ENCODE measurements at regions not wholly inside any gene's neighbourhood (a gene's known extent, or its start where the extent isn't known, plus 50 kb on each side); places are given as distances from the start of the nearest gene placed in this dataset.

- DNase-seq = peak; percentile 31
These were observed 76.7 kb downstream of the TRIM29 start for GRCh38 chr11:120061036-120061760.

GRCh38 chr11:120060512-120060911, 77.4 kb downstream of the TRIM29 start:
- DNase-seq = no peak

- DNase-seq = no peak
These were observed 79.0 kb downstream of the TRIM29 start for GRCh38 chr11:120058931-120059330.

GRCh38 chr11:120057595-120058581, 80.0 kb downstream of the TRIM29 start:
- peak; percentile 51 for DNase-seq

GRCh38 chr11:120057028-120057330, 80.9 kb downstream of the TRIM29 start:
- no peak for DNase-seq

GRCh38 chr11:120056301-120057027, 81.4 kb downstream of the TRIM29 start:
- DNase-seq = no peak

- peak; percentile 60 for DNase-seq
These were observed 82.3 kb downstream of the TRIM29 start for GRCh38 chr11:120055646-120056045.

GRCh38 chr11:120054753-120055045, 83.2 kb downstream of the TRIM29 start:
- no peak for DNase-seq

- DNase-seq = no peak
These were observed 83.7 kb downstream of the TRIM29 start for GRCh38 chr11:120054016-120054752.

GRCh38 chr11:120052196-120052775, 85.6 kb downstream of the TRIM29 start:
- no peak for DNase-seq

GRCh38 chr11:120044011-120044675, 93.8 kb downstream of the TRIM29 start:
- no peak for DNase-seq

- DNase-seq = no peak
These were observed 94.5 kb downstream of the TRIM29 start for GRCh38 chr11:120043328-120043945.

- no peak for DNase-seq
These were observed 96.3 kb downstream of the TRIM29 start for GRCh38 chr11:120041625-120042024.

- no peak for DNase-seq
These were observed 97.6 kb downstream of the TRIM29 start for GRCh38 chr11:120040151-120040840.

GRCh38 chr11:120039039-120039438, 98.9 kb downstream of the TRIM29 start:
- no peak for DNase-seq

- DNase-seq = no peak
These were observed 100.8 kb downstream of the TRIM29 start for GRCh38 chr11:120037111-120037510.

GRCh38 chr11:120035756-120036155, 102.2 kb downstream of the TRIM29 start:
- DNase-seq = no peak

- no peak for DNase-seq
These were observed 102.9 kb downstream of the TRIM29 start for GRCh38 chr11:120034881-120035630.

GRCh38 chr11:120034176-120034875, 103.6 kb downstream of the TRIM29 start:
- DNase-seq = no peak

Measured in fibroblast of skin of right biceps (primary cell).